Hepatocyte (in vitro differentiated cells): ENCODE measurements at regions not wholly inside any gene's neighbourhood (a gene's known extent, or its start where the extent isn't known, plus 50 kb on each side); places are given as distances from the start of the nearest gene placed in this dataset.

ENCODE experiments used
- DNase-seq: peaks from one replicate; pipeline ENCODE4 v3.0.0-alpha.2; 2016; ENCODE audit warnings: low spot score
- H2AFZ ChIP-seq: fragments of 200-600 bp; sonication (generic); 2 replicates; pipeline ENCODE4 v1.6.0; 2016; ENCODE audit warnings: antibody characterized with exemption, mild to moderate bottlenecking
- H3K27ac ChIP-seq: fragments of 200-600 bp; sonication (generic); 2 replicates; pipeline ENCODE4 v1.5.1; 2016; ENCODE audit warnings: mild to moderate bottlenecking
- H3K27me3 ChIP-seq: fragments of 200-600 bp; sonication (generic); 2 replicates; pipeline ENCODE4 v1.6.1; 2016
- H3K36me3 ChIP-seq: fragments of 200-600 bp; sonication (generic); replicated peaks from 2 replicates; pipeline ENCODE4 v1.5.1; 2016; ENCODE audit warnings: low read depth; ENCODE audit not compliant: insufficient read depth
- H3K4me1 ChIP-seq: fragments of 200-600 bp; sonication (generic); 2 replicates; pipeline ENCODE4 v1.5.1; 2016; ENCODE audit warnings: mild to moderate bottlenecking, moderate library complexity; ENCODE audit not compliant: insufficient read depth
- H3K4me2 ChIP-seq: fragments of 200-600 bp; sonication (generic); 2 replicates; pipeline ENCODE4 v1.6.0; 2016
- H3K4me3 ChIP-seq: fragments of 200-600 bp; sonication (generic); 2 replicates; pipeline ENCODE4 v1.5.1; 2016; ENCODE audit warnings: mild to moderate bottlenecking
- H3K79me2 ChIP-seq: fragments of 200-600 bp; sonication (generic); 2 replicates; pipeline ENCODE4 v1.6.0; 2017; ENCODE audit warnings: mild to moderate bottlenecking
- H3K9me2 ChIP-seq: fragments of 200-600 bp; sonication (generic); replicated peaks from 2 replicates; pipeline ENCODE4 v1.6.0; 2017; ENCODE audit warnings: mild to moderate bottlenecking; ENCODE audit not compliant: insufficient read depth
- H3K9me3 ChIP-seq: fragments of 200-600 bp; sonication (generic); 2 replicates; pipeline ENCODE4 v1.5.1; 2016; ENCODE audit warnings: low read depth, mild to moderate bottlenecking
- H4K20me1 ChIP-seq: fragments of 200-600 bp; sonication (generic); 2 replicates; pipeline ENCODE4 v1.6.0; 2016; ENCODE audit warnings: mild to moderate bottlenecking; ENCODE audit not compliant: insufficient read depth, poor library complexity, severe bottlenecking
- CTCF ChIP-seq: fragments of 200-600 bp; sonication (generic); IDR thresholded peaks from 2 replicates; pipeline ENCODE4 v1.5.1; 2016; ENCODE audit warnings: antibody characterized with exemption, mild to moderate bottlenecking; ENCODE audit not compliant: poor library complexity
- EZH2 ChIP-seq: fragments of 200-600 bp; sonication (generic); IDR thresholded peaks from 2 replicates; pipeline ENCODE4 v1.6.1; 2016; ENCODE audit warnings: antibody characterized with exemption, mild to moderate bottlenecking, borderline replicate concordance
- EZH2phosphoT487 ChIP-seq: fragments of 200-600 bp; sonication (generic); IDR thresholded peaks from one replicate; pipeline ENCODE4 v1.6.1; 2018; ENCODE audit warnings: antibody characterized with exemption, mild to moderate bottlenecking, low read depth, moderate library complexity; ENCODE audit not compliant: unreplicated experiment, severe bottlenecking
- WGBS: methylation state at CpG from one replicate; pipeline ENCODE4 v1.1.6; 2016; ENCODE audit warnings: low lambda C conversion rate; ENCODE audit errors: missing lambda C conversion rate; 5-methylcytosine and 5-hydroxymethylcytosine counted together

GRCh38 chr14:46325777-46326176, 325.8 kb downstream of the RPL10L start:
- no peak overlapping the region for H3K27ac ChIP-seq
- H4K20me1 ChIP-seq = no peaks in the 10 kb centered on the region
- no peaks in the 10 kb centered on the region for H3K36me3 ChIP-seq
- H3K27me3 ChIP-seq = no peaks in the 10 kb centered on the region
- no peak for DNase-seq
- no peak overlapping the region for H2AFZ ChIP-seq
- WGBS = 72% methylated on average over 2 of the region's 2 CpGs
- no peak overlapping the region for H3K4me2 ChIP-seq
- no peaks in the 10 kb centered on the region for H3K9me3 ChIP-seq
- no peak overlapping the region for H3K4me3 ChIP-seq
- no peaks in the 10 kb centered on the region for H3K79me2 ChIP-seq
- H3K9me2 ChIP-seq = no peaks in the 10 kb centered on the region
- H3K4me1 ChIP-seq = peaks cover 6% of the 10 kb centered on the region
- TF ChIP-seq EZH2 = no peak
- no peak for TF ChIP-seq CTCF
- TF ChIP-seq EZH2phosphoT487 = no peak

- Histone ChIP-seq H2AFZ (no peak overlapping the region), H3K79me2 (no peaks in the 10 kb centered on the region), H4K20me1 (no peaks in the 10 kb centered on the region), H3K4me2 (no peak overlapping the region), H3K9me2 (no peaks in the 10 kb centered on the region), H3K4me1 (peaks cover 6% of the 10 kb centered on the region), H3K36me3 (no peaks in the 10 kb centered on the region), H3K9me3 (no peaks in the 10 kb centered on the region), H3K27me3 (no peaks in the 10 kb centered on the region), H3K4me3 (no peak overlapping the region), H3K27ac (no peak overlapping the region)
- no peak for TF ChIP-seq CTCF
- TF ChIP-seq EZH2 = no peak
- TF ChIP-seq EZH2phosphoT487 = no peak
- DNase-seq = no peak
- WGBS = 61% methylated on average over 5 of the region's 5 CpGs
Observed at GRCh38 chr14:46325157-46325556, 326.4 kb downstream of the RPL10L start.

GRCh38 chr14:46323404-46323762, 328.2 kb downstream of the RPL10L start:
- Histone ChIP-seq H3K9me2 (no peaks in the 10 kb centered on the region), H3K36me3 (no peaks in the 10 kb centered on the region), H3K4me1 (peaks cover 6% of the 10 kb centered on the region), H3K4me3 (no peak overlapping the region), H2AFZ (no peak overlapping the region), H3K27me3 (no peaks in the 10 kb centered on the region), H4K20me1 (no peaks in the 10 kb centered on the region), H3K79me2 (no peaks in the 10 kb centered on the region), H3K27ac (no peak overlapping the region), H3K9me3 (no peaks in the 10 kb centered on the region), H3K4me2 (no peak overlapping the region)
- DNase-seq = no peak
- no peak for TF ChIP-seq EZH2phosphoT487

- no peaks in the 10 kb centered on the region for H3K79me2 ChIP-seq
- no peaks in the 10 kb centered on the region for H3K9me3 ChIP-seq
- H3K27me3 ChIP-seq = no peaks in the 10 kb centered on the region
- H3K27ac ChIP-seq = no peak overlapping the region
- H3K4me1 ChIP-seq = peaks cover 6% of the 10 kb centered on the region
- H3K4me2 ChIP-seq = no peak overlapping the region
- WGBS = 40% methylated on average over 3 of the region's 3 CpGs
- H3K9me2 ChIP-seq = no peaks in the 10 kb centered on the region
- no peak for TF ChIP-seq EZH2phosphoT487
- TF ChIP-seq CTCF = no peak
- TF ChIP-seq EZH2 = no peak
- DNase-seq = no peak
- H4K20me1 ChIP-seq = no peaks in the 10 kb centered on the region
- no peak overlapping the region for H2AFZ ChIP-seq
- H3K4me3 ChIP-seq = no peak overlapping the region
- no peaks in the 10 kb centered on the region for H3K36me3 ChIP-seq
Observed at GRCh38 chr14:46322730-46323403, 328.7 kb downstream of the RPL10L start.
